HepG2 (cell line): ENCODE measurements at regions not wholly inside any gene's neighbourhood (a gene's known extent, or its start where the extent isn't known, plus 50 kb on each side); places are given as distances from the start of the nearest gene placed in this dataset.

ENCODE experiments used
- ATAC-seq: fragments of 200-7000 bp; cut with Tn5 transposase; 3 replicates; pipeline ENCODE4 v1.9.1; 2020; ENCODE audit warnings: mild to moderate bottlenecking, moderate library complexity
- BruUV-seq: library from RNA; stranded (reverse); fragments of 400-500 nt; replicated peaks from 2 replicates; lab custom pipeline; 2021; lab: Mats Ljungman, UMichigan
- CTCF ChIA-PET: fragments of 300-600 bp; formaldehyde crosslinking; extraction: SDS; loops from one replicate; lab custom pipeline; 2021; ENCODE audit warnings: low total read pairs, inconsistent platforms, low intra/inter-chr PET ratio; lab: Yijun Ruan, JAX
- POLR2A ChIA-PET: fragments of 350-600 bp; sonication (Branson Sonifier 250); formaldehyde crosslinking; loops from one replicate; lab custom pipeline; 2020; ENCODE audit warnings: antibody characterized with exemption, inconsistent platforms; lab: Yijun Ruan, JAX
- DNase-seq: peaks from one replicate; pipeline ENCODE4 v3.0.0-alpha.2; 2015; ENCODE audit warnings: low spot score
- FAIRE-seq: peaks from 3 replicates; lab custom pipeline; 2011; peaks lifted over from hg19 to GRCh38; lab: Jason Lieb, UNC
- H2AFZ ChIP-seq: one replicate; pipeline ENCODE4 v1.6.1; 2011; ENCODE audit warnings: low read length, inconsistent platforms
- H3K27ac ChIP-seq: fragments of 300-600 bp; 3 replicates; pipeline ENCODE4 v1.8.0; 2011; ENCODE audit warnings: mixed run types, mild to moderate bottlenecking, mixed read lengths, low read length, inconsistent platforms; ENCODE audit not compliant: insufficient read depth; ENCODE audit errors: extremely low read length
- H3K27me3 ChIP-seq, 2 experiments: fragments of 200-600 bp in 1 of 2; 2 replicates in 1 of 2; 3 replicates in 1 of 2; pipeline versions ENCODE4 v1.6.0 to v1.8.0; 2011; ENCODE audit warnings: low read length in 2 of 2, mild to moderate bottlenecking in 2 of 2, moderate library complexity in 2 of 2, inconsistent platforms in 1 of 2; ENCODE audit not compliant: insufficient read depth in 2 of 2, control insufficient read depth in 1 of 2
- H3K36me3 ChIP-seq, 2 experiments: fragments of 200-600 bp in 1 of 2; replicated peaks in 1 of 2; 2 replicates in 1 of 2; 3 replicates in 1 of 2; pipeline versions ENCODE4 v1.5.1 to v1.8.0; 2011; ENCODE audit warnings: low read length in 2 of 2, inconsistent platforms in 1 of 2; ENCODE audit not compliant: insufficient read depth in 2 of 2, control insufficient read depth in 1 of 2
- H3K4me1 ChIP-seq: 2 replicates; pipeline ENCODE4 v1.5.1; 2012; ENCODE audit warnings: low read length, inconsistent platforms; ENCODE audit not compliant: insufficient read depth
- H3K4me2 ChIP-seq: 2 replicates; pipeline ENCODE4 v1.6.0; 2011; ENCODE audit warnings: low read depth, low read length, inconsistent platforms
- H3K4me3 ChIP-seq, 3 experiments: fragments of 200-600 bp in 1 of 3; sonication (generic), shearing (Covaris generic) in 1 of 3; replicated peaks in 1 of 3; 2 replicates each; pipeline ENCODE4 v1.5.1; 2011 to 2016; ENCODE audit warnings: low read length in 3 of 3, inconsistent platforms in 2 of 3, low read depth in 2 of 3, mild to moderate bottlenecking in 2 of 3, control low read depth in 1 of 3, mixed read lengths in 1 of 3; ENCODE audit not compliant: insufficient read depth in 1 of 3
- H3K79me2 ChIP-seq: one replicate; pipeline ENCODE4 v1.6.1; 2011; ENCODE audit warnings: low read length, inconsistent platforms; ENCODE audit not compliant: insufficient read depth
- H3K9ac ChIP-seq: 2 replicates; pipeline ENCODE4 v1.6.0; 2011; ENCODE audit warnings: mild to moderate bottlenecking, low read depth, low read length, inconsistent platforms; ENCODE audit not compliant: insufficient read depth
- H3K9me3 ChIP-seq: 2 replicates; pipeline ENCODE4 v1.5.1; 2012; ENCODE audit warnings: mild to moderate bottlenecking, low read length
- H4K20me1 ChIP-seq: 2 replicates; pipeline ENCODE4 v1.6.0; 2011; ENCODE audit warnings: inconsistent platforms, mild to moderate bottlenecking, low read length, moderate library complexity; ENCODE audit not compliant: insufficient read depth
- ARID3A ChIP-seq: IDR thresholded peaks from 2 replicates; pipeline ENCODE4 v1.6.1; 2012; ENCODE audit warnings: low read depth, low read length, improper control_type of control experiment
- NR3C1 ChIP-seq: sonication (generic); formaldehyde crosslinking; IDR thresholded peaks from 2 replicates; pipeline ENCODE4 v1.4.0; 2020; ENCODE audit warnings: missing genetic modification reagents
- PAX8 ChIP-seq: sonication (generic); formaldehyde crosslinking; IDR thresholded peaks from 2 replicates; pipeline ENCODE4 v1.8.0; 2022; ENCODE audit warnings: mild to moderate bottlenecking, missing genetic modification reagents, borderline replicate concordance
- PBX2 ChIP-seq: IDR thresholded peaks from 2 replicates; pipeline ENCODE4 v1.6.1; 2016; ENCODE audit warnings: control low read depth
- ZBED4 ChIP-seq: sonication (generic); formaldehyde crosslinking; IDR thresholded peaks from 2 replicates; pipeline ENCODE4 v1.4.0; 2020; ENCODE audit warnings: missing genetic modification reagents, borderline replicate concordance
- ZBTB14 ChIP-seq: sonication (generic); formaldehyde crosslinking; IDR thresholded peaks from 2 replicates; pipeline ENCODE4 v1.4.0; 2020; ENCODE audit warnings: missing genetic modification reagents
- ZNF276 ChIP-seq: sonication (generic); formaldehyde crosslinking; IDR thresholded peaks from 2 replicates; pipeline ENCODE4 v1.4.0; 2020; ENCODE audit warnings: mild to moderate bottlenecking, low read depth, missing genetic modification reagents
- ZNF543 ChIP-seq: sonication (generic); formaldehyde crosslinking; IDR thresholded peaks from 2 replicates; pipeline ENCODE4 v1.4.0; 2020; ENCODE audit warnings: mild to moderate bottlenecking, missing genetic modification reagents
- ZNF547 ChIP-seq: sonication (generic); formaldehyde crosslinking; IDR thresholded peaks from 2 replicates; pipeline ENCODE4 v1.5.1; 2020; ENCODE audit warnings: mild to moderate bottlenecking, missing genetic modification reagents
- ZSCAN21 ChIP-seq: sonication (generic); formaldehyde crosslinking; IDR thresholded peaks from 2 replicates; pipeline ENCODE4 v1.8.0; 2022; ENCODE audit warnings: mild to moderate bottlenecking, missing genetic modification reagents, moderate library complexity, borderline replicate concordance
- ZUFSP ChIP-seq: sonication (generic); formaldehyde crosslinking; IDR thresholded peaks from 2 replicates; pipeline ENCODE4 v1.9.0; 2021; ENCODE audit warnings: missing genetic modification reagents, mild to moderate bottlenecking, borderline replicate concordance
- WGBS: methylation state at CpG from one replicate; pipeline ENCODE4 v1.1.6; 2017; ENCODE audit warnings: low lambda C conversion rate; 5-methylcytosine and 5-hydroxymethylcytosine counted together
- in situ Hi-C: cut with HindIII; loops from 2 replicates; pipeline ENCODE4 v1.10.0; 2017; ENCODE audit warnings: low pct_unique_long_range_greater_than_20kb; ENCODE audit not compliant: extremely low pct_ligation_motif_present
- intact Hi-C: fragments of 100-400 bp; cut with micrococcal nuclease; formaldehyde crosslinking; loops from one replicate; pipeline ENCODE4 v1.10.0; 2022; ENCODE audit not compliant: unreplicated experiment

GRCh38 chr15:69612112-69612511 lies 159.5 kb downstream of the RPLP1 start:
- intact Hi-C loops (no loop called here), in situ Hi-C loops (no loop called here)
- no peak for FAIRE-seq
- no peaks in the 10 kb centered on the region for H3K9me3 ChIP-seq
- peaks cover 2 to 86% of the 10 kb centered on the region in 2 experiments; a peak in 4 of 5 replicates for H3K27me3 ChIP-seq
- no TSS peak for BruUV-seq
- no peak for ATAC-seq
- peaks cover 51% of the 10 kb centered on the region for H4K20me1 ChIP-seq
- DNase-seq, result no peak
- H3K4me3 ChIP-seq, result no peak overlapping the region
- no peaks in the 10 kb centered on the region for H3K36me3 ChIP-seq
- WGBS, result 0% methylated on average over 2 of the region's 2 CpGs
- H3K27ac ChIP-seq, result no peak overlapping the region
- ChIA-PET CTCF (no interaction called here), POLR2A (no interaction called here)
- H3K4me1 ChIP-seq, result no peaks in the 10 kb centered on the region
- H3K4me2 ChIP-seq, result no peak overlapping the region
- H3K79me2 ChIP-seq, result no peaks in the 10 kb centered on the region
- H3K9ac ChIP-seq, result no peak overlapping the region
- no peak overlapping the region for H2AFZ ChIP-seq
- TF ChIP-seq ZUFSP (no peak), ZBED4 (CRISPR knock-in tag) (no peak), PAX8 (CRISPR knock-in tag) (no peak), ARID3A (no peak), ZNF543 (CRISPR knock-in tag) (no peak), ZNF276 (CRISPR knock-in tag) (no peak), ZBTB14 (CRISPR knock-in tag) (no peak), NR3C1 (CRISPR knock-in tag) (no peak), PBX2 (CRISPR knock-in tag) (no peak), ZSCAN21 (CRISPR knock-in tag) (no peak), ZNF547 (CRISPR knock-in tag) (no peak)
